B cell (primary cell): ENCODE measurements at regions not wholly inside any gene's neighbourhood (a gene's known extent, or its start where the extent isn't known, plus 50 kb on each side); places are given as distances from the start of the nearest gene placed in this dataset.
A peak's percentile ranks its signal among the peaks of the same experiment; 100 is the strongest.

Experiments used
- ATAC-seq: fragments of 200-7000 bp; cut with Tn5 transposase; one replicate; pipeline ENCODE4 v1.10.0; 2021; ENCODE audit warnings: low read depth, mild to moderate bottlenecking, moderate number of reproducible peaks, moderate library complexity
- CTCF ChIA-PET: fragments of 350-600 bp; sonication (Branson Sonifier 250); formaldehyde crosslinking; loops from one replicate; lab custom pipeline; 2021; ENCODE audit warnings: antibody characterized with exemption, inconsistent platforms; lab: Charles Lee
- POLR2A ChIA-PET: fragments of 350-600 bp; sonication (Branson Sonifier 250); formaldehyde crosslinking; loops from one replicate; lab custom pipeline; 2021; ENCODE audit warnings: antibody characterized with exemption; lab: Charles Lee
- DNase-seq: peaks from one replicate; pipeline ENCODE4 v3.0.0; 2013
- H2AFZ ChIP-seq: 2 replicates; pipeline ENCODE4 v1.6.1; 2012; ENCODE audit warnings: mild to moderate bottlenecking, low read depth, low read length; ENCODE audit not compliant: insufficient read depth, poor library complexity, severe bottlenecking
- H3K27ac ChIP-seq, 2 donors: 1 replicate in 1 of 2; 2 replicates in 1 of 2; pipeline ENCODE4 v1.5.1; 2012 to 2013; ENCODE audit warnings: low read length in 2 of 2, mild to moderate bottlenecking in 2 of 2, moderate library complexity in 1 of 2
- H3K27me3 ChIP-seq, 4 experiments: fragments of 200-600 bp in 1 of 4; sonication (generic) in 1 of 4; replicated peaks in 1 of 4; 1 replicate in 2 of 4; 2 replicates in 2 of 4; pipeline versions ENCODE4 v1.6.1 to v1.7.0; 2013 to 2016; ENCODE audit warnings: low read length in 3 of 4, mild to moderate bottlenecking in 2 of 4, mixed read lengths in 1 of 4, moderate library complexity in 1 of 4; ENCODE audit not compliant: insufficient read depth in 4 of 4, control insufficient read depth in 3 of 4; ENCODE audit errors: control extremely low read depth in 1 of 4
- H3K36me3 ChIP-seq, 2 experiments: replicated peaks in 1 of 2; 1 replicate in 1 of 2; 2 replicates in 1 of 2; pipeline versions ENCODE4 v1.6.1 to v1.7.1; 2013; ENCODE audit warnings: low read length in 1 of 2; ENCODE audit not compliant: insufficient read depth in 2 of 2, control insufficient read depth in 1 of 2; ENCODE audit errors: control extremely low read depth in 1 of 2, extremely low read depth in 1 of 2
- H3K4me1 ChIP-seq, 2 donors: fragments of 200-600 bp in 1 of 2; sonication (generic) in 1 of 2; 1 replicate in 1 of 2; 2 replicates in 1 of 2; pipeline versions ENCODE4 v1.5.1 to v1.6.1; 2013 to 2017; ENCODE audit warnings: low read length in 2 of 2; ENCODE audit not compliant: control insufficient read depth in 2 of 2, insufficient read depth in 2 of 2
- H3K4me2 ChIP-seq: replicated peaks from 2 replicates; pipeline ENCODE3; 2012; ENCODE audit warnings: mild to moderate bottlenecking, low read depth, low read length; ENCODE audit not compliant: poor library complexity, severe bottlenecking
- H3K4me3 ChIP-seq, 5 experiments: fragments of 200-600 bp in 1 of 5; sonication (generic) in 1 of 5; 1 replicate in 3 of 5; 2 replicates in 2 of 5; pipeline versions ENCODE4 v1.5.1 to v1.7.0; 2011 to 2016; ENCODE audit warnings: low read length in 4 of 5, mild to moderate bottlenecking in 4 of 5, low read depth in 2 of 5, control low read depth in 1 of 5, moderate library complexity in 1 of 5; ENCODE audit not compliant: insufficient read depth in 1 of 5; ENCODE audit errors: control extremely low read depth in 1 of 5, extremely low read depth in 1 of 5
- H3K79me2 ChIP-seq: fragments of 200-600 bp; sonication (generic); one replicate; pipeline ENCODE4 v1.6.0; 2016; ENCODE audit warnings: low read length; ENCODE audit not compliant: control insufficient read depth, insufficient read depth
- H3K9ac ChIP-seq: fragments of 200-600 bp; sonication (generic); 2 replicates; pipeline ENCODE4 v1.6.1; 2017; ENCODE audit warnings: mild to moderate bottlenecking, low read length, moderate library complexity
- H3K9me3 ChIP-seq, 3 donors: one replicate each; pipeline versions ENCODE4 v1.6.1 to v1.7.1; 2013; ENCODE audit warnings: low read length in 2 of 3; ENCODE audit not compliant: control insufficient read depth in 2 of 3, insufficient read depth in 1 of 3; ENCODE audit errors: control extremely low read depth in 1 of 3
- H4K20me1 ChIP-seq: 2 replicates; pipeline ENCODE4 v1.6.0; 2012; ENCODE audit warnings: mild to moderate bottlenecking, low read length; ENCODE audit not compliant: insufficient read depth, control insufficient read depth, poor library complexity, severe bottlenecking
- H3K27ac Mint-ChIP-seq: one replicate; pipeline ENCODE4 v1.8.0; 2021; ENCODE audit warnings: mixed read lengths
- H3K27me3 Mint-ChIP-seq: one replicate; pipeline ENCODE4 v1.8.0; 2021; ENCODE audit warnings: mixed read lengths
- H3K4me1 Mint-ChIP-seq: one replicate; pipeline ENCODE4 v1.8.0; 2021; ENCODE audit warnings: mixed read lengths
- H3K4me3 Mint-ChIP-seq: one replicate; pipeline ENCODE4 v1.8.0; 2021; ENCODE audit warnings: mixed read lengths
- H3K9me3 Mint-ChIP-seq: one replicate; pipeline ENCODE4 v1.8.0; 2022; ENCODE audit warnings: mixed read lengths; ENCODE audit not compliant: insufficient read depth
- CTCF ChIP-seq: fragments of 200-600 bp; IDR thresholded peaks from one replicate; pipeline ENCODE4 v1.8.0; 2022; ENCODE audit warnings: antibody characterized with exemption, mild to moderate bottlenecking
- EZH2 ChIP-seq: IDR thresholded peaks from 2 replicates; pipeline ENCODE4 v1.6.1; 2012; ENCODE audit warnings: borderline replicate concordance, low read depth, mild to moderate bottlenecking, moderate library complexity, low read length; ENCODE audit not compliant: insufficient read depth, poor library complexity, severe bottlenecking
- WGBS: methylation state at CpG from one replicate; pipeline ENCODE4 v1.1.5; 2013; ENCODE audit warnings: missing lambda C conversion rate; ENCODE audit not compliant: insufficient coverage; 5-methylcytosine and 5-hydroxymethylcytosine counted together
- intact Hi-C: fragments of 100-400 bp; cut with micrococcal nuclease; formaldehyde crosslinking; loops from one replicate; pipeline ENCODE4 v1.10.0; 2022

- H3K79me2 ChIP-seq = no peaks in the 10 kb centered on the region
- H3K4me1 Mint-ChIP-seq = peaks cover 43% of the 10 kb centered on the region
- H2AFZ ChIP-seq = peak overlapping the region; percentile 18
- peak overlapping the region in 1 of 2 donors; percentile 58 for H3K27ac ChIP-seq
- intact Hi-C loops = no loop called here
- peak overlapping the region; percentile 68 for H3K4me3 Mint-ChIP-seq
- ChIA-PET POLR2A (no interaction called here), CTCF (no interaction called here)
- H3K4me3 ChIP-seq = peak overlapping the region in 1 of 5 experiments; percentile 43
- H3K9me3 ChIP-seq = no peaks in the 10 kb centered on the region
- H3K9ac ChIP-seq = no peak overlapping the region
- DNase-seq = peak; percentile 54
- peaks cover 3% of the 10 kb centered on the region for H3K9me3 Mint-ChIP-seq
- ATAC-seq = peak; percentile 54
- H3K27me3 Mint-ChIP-seq = peaks cover 8% of the 10 kb centered on the region
- H3K36me3 ChIP-seq = no peaks in the 10 kb centered on the region
- no peaks in the 10 kb centered on the region for H3K27me3 ChIP-seq
- no peak overlapping the region for H3K27ac Mint-ChIP-seq
- peaks cover 21 to 25% of the 10 kb centered on the region in 2 donors for H3K4me1 ChIP-seq
- WGBS = no CpG with 5 or more reads among the region's 1 CpG
- H3K4me2 ChIP-seq = peak overlapping the region; percentile 58
- TF ChIP-seq EZH2 (no peak), CTCF (no peak)
- no peaks in the 10 kb centered on the region for H4K20me1 ChIP-seq
Observed at GRCh38 chr2:48045613-48046012, 139.3 kb upstream of the FBXO11 start.

- ATAC-seq (peak; percentile 24), DNase-seq (peak; percentile 22)
- TF ChIP-seq CTCF (no peak), EZH2 (no peak)
- Mint-ChIP-seq H3K27me3 (no peaks in the 10 kb centered on the region), H3K27ac (no peak overlapping the region), H3K4me1 (peaks cover 35% of the 10 kb centered on the region), H3K9me3 (peaks cover 3% of the 10 kb centered on the region), H3K4me3 (no peak overlapping the region)
- Histone ChIP-seq H3K4me3 (no peak overlapping the region), H3K4me1 (peaks cover 17 to 25% of the 10 kb centered on the region in 2 donors), H3K9me3 (no peaks in the 10 kb centered on the region), H3K36me3 (no peaks in the 10 kb centered on the region), H3K27me3 (no peaks in the 10 kb centered on the region), H3K4me2 (no peak overlapping the region), H3K9ac (no peak overlapping the region), H3K27ac (no peak overlapping the region), H4K20me1 (no peaks in the 10 kb centered on the region), H2AFZ (no peak overlapping the region), H3K79me2 (no peaks in the 10 kb centered on the region)
- ChIA-PET CTCF (no interaction called here), POLR2A (no interaction called here)
- 100% methylated on average over 2 of the region's 3 CpGs for WGBS
- intact Hi-C loops = no loop called here
Observed at GRCh38 chr2:48048476-48049171, 142.3 kb upstream of the FBXO11 start.
